Keratinocyte (primary cell): ENCODE measurements at regions not wholly inside any gene's neighbourhood (a gene's known extent, or its start where the extent isn't known, plus 50 kb on each side); places are given as distances from the start of the nearest gene placed in this dataset.

ENCODE experiments used
- EZH2 ChIP-seq: IDR thresholded peaks from one replicate; pipeline ENCODE4 v1.6.1; 2012; ENCODE audit warnings: inconsistent platforms, mild to moderate bottlenecking, low read length, moderate library complexity
- TF ChIP-seq, protein P1 (sequence below), 3 experiments: IDR thresholded peaks in 1 of 3; conservative IDR thresholded peaks in 1 of 3; optimal IDR thresholded peaks in 1 of 3; 2 replicates in 2 of 3; 3 replicates in 1 of 3; pipeline versions ENCODE3 to v1.5.1; 2011; ENCODE audit warnings: low read length in 3 of 3, mild to moderate bottlenecking in 3 of 3, moderate library complexity in 2 of 3, control low read depth in 1 of 3, inconsistent platforms in 1 of 3; ENCODE audit not compliant: insufficient read depth in 2 of 3; ENCODE audit errors: extremely low read depth in 1 of 3

DNA sequence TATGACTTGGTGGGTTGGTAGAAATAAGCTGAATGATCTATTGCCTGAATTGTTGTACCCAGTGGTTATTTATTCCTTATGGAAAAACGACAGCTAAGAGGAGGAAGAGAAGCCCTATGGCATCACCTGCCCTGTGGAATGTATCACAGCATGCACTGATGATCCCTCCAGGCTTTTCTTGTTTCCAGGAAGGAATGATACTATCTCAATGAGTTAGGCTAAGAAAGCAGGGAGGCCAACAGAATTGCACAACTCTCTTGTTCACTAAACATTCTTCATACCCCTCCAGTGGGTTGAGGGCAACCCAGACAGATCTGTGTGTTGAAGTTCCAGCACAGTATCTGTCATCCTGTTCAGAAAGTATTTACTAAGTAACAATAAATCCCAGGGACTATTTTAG, 1001.7 kb upstream of the GYPC start:
- TF ChIP-seq, protein P1, sequence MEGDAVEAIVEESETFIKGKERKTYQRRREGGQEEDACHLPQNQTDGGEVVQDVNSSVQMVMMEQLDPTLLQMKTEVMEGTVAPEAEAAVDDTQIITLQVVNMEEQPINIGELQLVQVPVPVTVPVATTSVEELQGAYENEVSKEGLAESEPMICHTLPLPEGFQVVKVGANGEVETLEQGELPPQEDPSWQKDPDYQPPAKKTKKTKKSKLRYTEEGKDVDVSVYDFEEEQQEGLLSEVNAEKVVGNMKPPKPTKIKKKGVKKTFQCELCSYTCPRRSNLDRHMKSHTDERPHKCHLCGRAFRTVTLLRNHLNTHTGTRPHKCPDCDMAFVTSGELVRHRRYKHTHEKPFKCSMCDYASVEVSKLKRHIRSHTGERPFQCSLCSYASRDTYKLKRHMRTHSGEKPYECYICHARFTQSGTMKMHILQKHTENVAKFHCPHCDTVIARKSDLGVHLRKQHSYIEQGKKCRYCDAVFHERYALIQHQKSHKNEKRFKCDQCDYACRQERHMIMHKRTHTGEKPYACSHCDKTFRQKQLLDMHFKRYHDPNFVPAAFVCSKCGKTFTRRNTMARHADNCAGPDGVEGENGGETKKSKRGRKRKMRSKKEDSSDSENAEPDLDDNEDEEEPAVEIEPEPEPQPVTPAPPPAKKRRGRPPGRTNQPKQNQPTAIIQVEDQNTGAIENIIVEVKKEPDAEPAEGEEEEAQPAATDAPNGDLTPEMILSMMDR (optimal IDR thresholded peaks at IDR 0.05 in 1 of 3, IDR thresholded peaks at IDR 0.05 in 1 of 3, conservative IDR thresholded peaks at IDR 0.05 in 1 of 3; ENCODE audit: extremely low read depth in 1 of 3, insufficient read depth in 2 of 3, low read length in 3 of 3), result no peak
- no peak for TF ChIP-seq EZH2
